ENCODE measurements at regions not wholly inside any gene's neighbourhood (a gene's known extent, or its start where the extent isn't known, plus 50 kb on each side); places are given as distances from the start of the nearest gene placed in this dataset.

DNA sequence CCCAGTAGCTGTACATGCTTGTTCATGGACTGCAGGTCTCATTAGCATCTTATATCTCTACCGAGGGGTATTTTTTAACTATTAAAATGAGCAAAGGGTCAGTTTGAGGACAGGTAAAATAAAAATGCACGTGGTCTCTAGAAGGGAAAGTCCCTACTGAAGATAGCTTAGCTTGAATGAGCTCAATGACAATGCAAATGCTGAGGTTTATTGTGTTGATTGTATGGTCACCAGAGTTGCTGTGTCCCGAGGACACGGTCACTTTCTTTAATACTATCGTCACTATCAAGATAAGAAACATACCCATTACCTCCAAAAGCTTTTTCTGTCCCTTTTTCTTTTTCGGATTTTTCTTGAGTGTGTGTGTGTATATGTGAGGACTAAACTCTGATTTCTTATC, 250.5 kb upstream of the PRKX start:
- POLR2A ChIA-PET = no interaction called here
- H3K9me3 ChIP-seq = no peaks in the 10 kb centered on the region
- H3K4me1 ChIP-seq (ENCODE audit: control insufficient read depth in 1 of 2, insufficient read depth in 2 of 2, low read depth in 1 of 2, low read length in 1 of 2) = no peaks in the 10 kb centered on the region
- H3K4me3 ChIP-seq (ENCODE audit: low read depth in 2 of 2, low read length in 1 of 2) = no peak overlapping the region
- no peak for TF ChIP-seq CHD2 (IDR thresholded peaks at IDR 0.05; ENCODE audit: low read length, partially characterized antibody)
- TF ChIP-seq, protein P1, sequence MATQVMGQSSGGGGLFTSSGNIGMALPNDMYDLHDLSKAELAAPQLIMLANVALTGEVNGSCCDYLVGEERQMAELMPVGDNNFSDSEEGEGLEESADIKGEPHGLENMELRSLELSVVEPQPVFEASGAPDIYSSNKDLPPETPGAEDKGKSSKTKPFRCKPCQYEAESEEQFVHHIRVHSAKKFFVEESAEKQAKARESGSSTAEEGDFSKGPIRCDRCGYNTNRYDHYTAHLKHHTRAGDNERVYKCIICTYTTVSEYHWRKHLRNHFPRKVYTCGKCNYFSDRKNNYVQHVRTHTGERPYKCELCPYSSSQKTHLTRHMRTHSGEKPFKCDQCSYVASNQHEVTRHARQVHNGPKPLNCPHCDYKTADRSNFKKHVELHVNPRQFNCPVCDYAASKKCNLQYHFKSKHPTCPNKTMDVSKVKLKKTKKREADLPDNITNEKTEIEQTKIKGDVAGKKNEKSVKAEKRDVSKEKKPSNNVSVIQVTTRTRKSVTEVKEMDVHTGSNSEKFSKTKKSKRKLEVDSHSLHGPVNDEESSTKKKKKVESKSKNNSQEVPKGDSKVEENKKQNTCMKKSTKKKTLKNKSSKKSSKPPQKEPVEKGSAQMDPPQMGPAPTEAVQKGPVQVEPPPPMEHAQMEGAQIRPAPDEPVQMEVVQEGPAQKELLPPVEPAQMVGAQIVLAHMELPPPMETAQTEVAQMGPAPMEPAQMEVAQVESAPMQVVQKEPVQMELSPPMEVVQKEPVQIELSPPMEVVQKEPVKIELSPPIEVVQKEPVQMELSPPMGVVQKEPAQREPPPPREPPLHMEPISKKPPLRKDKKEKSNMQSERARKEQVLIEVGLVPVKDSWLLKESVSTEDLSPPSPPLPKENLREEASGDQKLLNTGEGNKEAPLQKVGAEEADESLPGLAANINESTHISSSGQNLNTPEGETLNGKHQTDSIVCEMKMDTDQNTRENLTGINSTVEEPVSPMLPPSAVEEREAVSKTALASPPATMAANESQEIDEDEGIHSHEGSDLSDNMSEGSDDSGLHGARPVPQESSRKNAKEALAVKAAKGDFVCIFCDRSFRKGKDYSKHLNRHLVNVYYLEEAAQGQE (IDR thresholded peaks at IDR 0.05; ENCODE audit: low read depth, low read length) = no peak
- TF ChIP-seq MEF2A (IDR thresholded peaks at IDR 0.05; ENCODE audit: borderline replicate concordance, low read depth) = no peak
- TF ChIP-seq TAF1 (IDR thresholded peaks at IDR 0.05; ENCODE audit: borderline replicate concordance, low read depth, low read length) = no peak
- no peak for TF ChIP-seq ELF1 (IDR thresholded peaks at IDR 0.05)
- TF ChIP-seq POLR2AphosphoS5 (IDR thresholded peaks at IDR 0.05; ENCODE audit: low read depth, low read length) = no peak
- TF ChIP-seq NFIC (IDR thresholded peaks at IDR 0.05; ENCODE audit: borderline replicate concordance) = no peak
- no peak for TF ChIP-seq FOXJ3 (CRISPR knock-in tag; IDR thresholded peaks at IDR 0.05)
- no peak for TF ChIP-seq FOXM1 (IDR thresholded peaks at IDR 0.05; ENCODE audit: low read depth)
- no peak for TF ChIP-seq MXI1 (IDR thresholded peaks at IDR 0.05; ENCODE audit: low read depth, low read length)
- no peak for TF ChIP-seq SIN3A (IDR thresholded peaks at IDR 0.05; ENCODE audit: borderline replicate concordance, low read depth, low read length)
- no peak for TF ChIP-seq TEAD4 (IDR thresholded peaks at IDR 0.05; ENCODE audit: borderline replicate concordance, insufficient read depth)
- TF ChIP-seq GABPA (IDR thresholded peaks at IDR 0.05; ENCODE audit: low read depth) = no peak
- TF ChIP-seq, protein P2, sequence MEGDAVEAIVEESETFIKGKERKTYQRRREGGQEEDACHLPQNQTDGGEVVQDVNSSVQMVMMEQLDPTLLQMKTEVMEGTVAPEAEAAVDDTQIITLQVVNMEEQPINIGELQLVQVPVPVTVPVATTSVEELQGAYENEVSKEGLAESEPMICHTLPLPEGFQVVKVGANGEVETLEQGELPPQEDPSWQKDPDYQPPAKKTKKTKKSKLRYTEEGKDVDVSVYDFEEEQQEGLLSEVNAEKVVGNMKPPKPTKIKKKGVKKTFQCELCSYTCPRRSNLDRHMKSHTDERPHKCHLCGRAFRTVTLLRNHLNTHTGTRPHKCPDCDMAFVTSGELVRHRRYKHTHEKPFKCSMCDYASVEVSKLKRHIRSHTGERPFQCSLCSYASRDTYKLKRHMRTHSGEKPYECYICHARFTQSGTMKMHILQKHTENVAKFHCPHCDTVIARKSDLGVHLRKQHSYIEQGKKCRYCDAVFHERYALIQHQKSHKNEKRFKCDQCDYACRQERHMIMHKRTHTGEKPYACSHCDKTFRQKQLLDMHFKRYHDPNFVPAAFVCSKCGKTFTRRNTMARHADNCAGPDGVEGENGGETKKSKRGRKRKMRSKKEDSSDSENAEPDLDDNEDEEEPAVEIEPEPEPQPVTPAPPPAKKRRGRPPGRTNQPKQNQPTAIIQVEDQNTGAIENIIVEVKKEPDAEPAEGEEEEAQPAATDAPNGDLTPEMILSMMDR (IDR thresholded peaks at IDR 0.05) = no peak
- no peak for TF ChIP-seq GATA2 (CRISPR knock-in tag; IDR thresholded peaks at IDR 0.05)
- TF ChIP-seq FOSL2 (IDR thresholded peaks at IDR 0.05; ENCODE audit: borderline replicate concordance, low read depth) = no peak
- TF ChIP-seq EZH2phosphoT487 (IDR thresholded peaks at IDR 0.05; ENCODE audit: borderline replicate concordance, low read depth) = no peak
- TF ChIP-seq, protein P3, sequence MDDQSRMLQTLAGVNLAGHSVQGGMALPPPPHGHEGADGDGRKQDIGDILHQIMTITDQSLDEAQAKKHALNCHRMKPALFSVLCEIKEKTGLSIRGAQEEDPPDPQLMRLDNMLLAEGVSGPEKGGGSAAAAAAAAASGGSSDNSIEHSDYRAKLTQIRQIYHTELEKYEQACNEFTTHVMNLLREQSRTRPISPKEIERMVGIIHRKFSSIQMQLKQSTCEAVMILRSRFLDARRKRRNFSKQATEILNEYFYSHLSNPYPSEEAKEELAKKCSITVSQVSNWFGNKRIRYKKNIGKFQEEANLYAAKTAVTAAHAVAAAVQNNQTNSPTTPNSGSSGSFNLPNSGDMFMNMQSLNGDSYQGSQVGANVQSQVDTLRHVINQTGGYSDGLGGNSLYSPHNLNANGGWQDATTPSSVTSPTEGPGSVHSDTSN (IDR thresholded peaks at IDR 0.05) = no peak
- no peak overlapping the region for H3K27ac ChIP-seq (ENCODE audit: low read depth in 2 of 2, low read length in 1 of 2)
- no peaks in the 10 kb centered on the region for H3K9me2 ChIP-seq
- CTCF ChIA-PET = interaction anchor here (1.2 to 2.9 kb wide), 4 partner anchors 17 to 456 kb away, joined by 3 to 14 read pairs (median 5); no protein-coding TSS in a partner anchor
- H3K79me2 ChIP-seq (ENCODE audit: insufficient read depth) = no peaks in the 10 kb centered on the region
- no peaks in the 10 kb centered on the region for H3K27me3 ChIP-seq (ENCODE audit: insufficient read depth)
- H3K9ac ChIP-seq = no peak overlapping the region
- WGBS (ENCODE audit: low lambda C conversion rate) = under 1% methylated on average over 6 of the region's 6 CpGs
- no peak overlapping the region for H2AFZ ChIP-seq (ENCODE audit: low read depth)
- DNase-seq = no peak
- no peaks in the 10 kb centered on the region for H3F3A ChIP-seq (replicated peaks; ENCODE audit: insufficient read depth)
- no peaks in the 10 kb centered on the region for H4K20me1 ChIP-seq (ENCODE audit: insufficient read depth)
- H3K4me2 ChIP-seq = no peak overlapping the region
- H3K36me3 ChIP-seq (replicated peaks in 1 of 2; ENCODE audit: control insufficient read depth in 1 of 2, insufficient read depth in 2 of 2, low read length in 1 of 2) = no peaks in the 10 kb centered on the region

Measured in SK-N-SH (cell line).